DOHH2 (cell line): ENCODE measurements at regions not wholly inside any gene's neighbourhood (a gene's known extent, or its start where the extent isn't known, plus 50 kb on each side); places are given as distances from the start of the nearest gene placed in this dataset.

Experiments used
- H3F3A ChIP-seq: fragments of 200-600 bp; sonication (generic), shearing (Covaris generic); 2 replicates; pipeline ENCODE4 v1.6.0; 2016; ENCODE audit warnings: antibody characterized with exemption, mild to moderate bottlenecking; ENCODE audit not compliant: control insufficient read depth, insufficient read depth
- H3K27ac ChIP-seq: fragments of 200-600 bp; sonication (generic); 2 replicates; pipeline ENCODE4 v1.5.1; 2014; ENCODE audit warnings: low read depth, mild to moderate bottlenecking, low read length, moderate library complexity
- H3K27me3 ChIP-seq: fragments of 200-600 bp; sonication (generic); 2 replicates; pipeline ENCODE4 v1.6.1; 2014; ENCODE audit warnings: mild to moderate bottlenecking, low read length, mixed read lengths; ENCODE audit not compliant: control insufficient read depth
- H3K36me3 ChIP-seq: fragments of 200-600 bp; sonication (generic); 2 replicates; pipeline ENCODE4 v1.6.1; 2014; ENCODE audit warnings: mild to moderate bottlenecking, low read length, moderate library complexity, mixed read lengths; ENCODE audit not compliant: control insufficient read depth
- H3K4me1 ChIP-seq: fragments of 200-600 bp; sonication (generic); 2 replicates; pipeline ENCODE4 v1.6.1; 2014; ENCODE audit warnings: mild to moderate bottlenecking, low read length, mixed read lengths; ENCODE audit not compliant: control insufficient read depth
- H3K4me2 ChIP-seq: fragments of 200-600 bp; sonication (generic); 2 replicates; pipeline ENCODE4 v1.6.0; 2014; ENCODE audit warnings: mild to moderate bottlenecking, low read length, moderate library complexity
- H3K4me3 ChIP-seq: fragments of 200-600 bp; sonication (generic); 2 replicates; pipeline ENCODE4 v1.5.1; 2014; ENCODE audit warnings: mild to moderate bottlenecking, low read length, mixed read lengths
- H3K79me2 ChIP-seq: fragments of 200-600 bp; sonication (generic); 2 replicates; pipeline ENCODE4 v1.6.1; 2014; ENCODE audit warnings: mild to moderate bottlenecking, low read length, mixed read lengths; ENCODE audit not compliant: control insufficient read depth
- H3K9me2 ChIP-seq: fragments of 200-600 bp; sonication (generic); replicated peaks from 2 replicates; pipeline ENCODE4 v1.6.1; 2014; ENCODE audit warnings: mild to moderate bottlenecking, low read length, mixed read lengths; ENCODE audit not compliant: control insufficient read depth
- H3K9me3 ChIP-seq: fragments of 200-600 bp; sonication (generic); 2 replicates; pipeline ENCODE4 v1.6.1; 2014; ENCODE audit warnings: antibody characterized with exemption, low read length, mixed read lengths; ENCODE audit not compliant: control insufficient read depth, insufficient read depth
- H4K20me1 ChIP-seq: fragments of 200-600 bp; sonication (generic); 2 replicates; pipeline ENCODE4 v1.6.0; 2014; ENCODE audit warnings: low read depth, mild to moderate bottlenecking, antibody characterized with exemption, low read length, moderate library complexity; ENCODE audit not compliant: control insufficient read depth, insufficient read depth
- EZH2phosphoT487 ChIP-seq: fragments of 200-600 bp; sonication (generic); IDR thresholded peaks from 2 replicates; pipeline ENCODE4 v1.6.1; 2017; ENCODE audit warnings: borderline replicate concordance, mild to moderate bottlenecking, antibody characterized with exemption, low read length, moderate library complexity, mixed read lengths
- TF ChIP-seq, protein P1 (sequence below): fragments of 200-600 bp; sonication (generic); IDR thresholded peaks from one replicate; pipeline ENCODE4 v1.5.1; 2014; ENCODE audit warnings: antibody characterized with exemption, mild to moderate bottlenecking, low read depth, low read length; ENCODE audit not compliant: poor library complexity, severe bottlenecking

GRCh38 chr2:226124548-226125011 lies 675.0 kb downstream of the IRS1 start:
- H3F3A ChIP-seq, result no peaks in the 10 kb centered on the region
- H3K4me2 ChIP-seq, result no peak overlapping the region
- H3K27ac ChIP-seq, result no peak overlapping the region
- H3K4me1 ChIP-seq, result peaks cover 17% of the 10 kb centered on the region
- no peaks in the 10 kb centered on the region for H3K36me3 ChIP-seq
- H3K79me2 ChIP-seq, result no peaks in the 10 kb centered on the region
- H3K27me3 ChIP-seq, result no peaks in the 10 kb centered on the region
- TF ChIP-seq, protein P1, sequence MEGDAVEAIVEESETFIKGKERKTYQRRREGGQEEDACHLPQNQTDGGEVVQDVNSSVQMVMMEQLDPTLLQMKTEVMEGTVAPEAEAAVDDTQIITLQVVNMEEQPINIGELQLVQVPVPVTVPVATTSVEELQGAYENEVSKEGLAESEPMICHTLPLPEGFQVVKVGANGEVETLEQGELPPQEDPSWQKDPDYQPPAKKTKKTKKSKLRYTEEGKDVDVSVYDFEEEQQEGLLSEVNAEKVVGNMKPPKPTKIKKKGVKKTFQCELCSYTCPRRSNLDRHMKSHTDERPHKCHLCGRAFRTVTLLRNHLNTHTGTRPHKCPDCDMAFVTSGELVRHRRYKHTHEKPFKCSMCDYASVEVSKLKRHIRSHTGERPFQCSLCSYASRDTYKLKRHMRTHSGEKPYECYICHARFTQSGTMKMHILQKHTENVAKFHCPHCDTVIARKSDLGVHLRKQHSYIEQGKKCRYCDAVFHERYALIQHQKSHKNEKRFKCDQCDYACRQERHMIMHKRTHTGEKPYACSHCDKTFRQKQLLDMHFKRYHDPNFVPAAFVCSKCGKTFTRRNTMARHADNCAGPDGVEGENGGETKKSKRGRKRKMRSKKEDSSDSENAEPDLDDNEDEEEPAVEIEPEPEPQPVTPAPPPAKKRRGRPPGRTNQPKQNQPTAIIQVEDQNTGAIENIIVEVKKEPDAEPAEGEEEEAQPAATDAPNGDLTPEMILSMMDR, result no peak
- TF ChIP-seq EZH2phosphoT487, result no peak
- H3K9me2 ChIP-seq, result no peaks in the 10 kb centered on the region; the same call in 1 of the 2 replicates
- H3K4me3 ChIP-seq, result no peak overlapping the region
- H4K20me1 ChIP-seq, result no peaks in the 10 kb centered on the region
- 0 out of 2 replicates have a peak, but pooled peaks cover 2% of the 10 kb centered on the region for H3K9me3 ChIP-seq

GRCh38 chr2:226123300-226123699 lies 676.3 kb downstream of the IRS1 start:
- TF ChIP-seq, protein P1, result no peak
- TF ChIP-seq EZH2phosphoT487, result no peak
- H3K4me1 ChIP-seq, result peaks cover 17% of the 10 kb centered on the region
- no peaks in the 10 kb centered on the region for H3K9me2 ChIP-seq
- H3K27ac ChIP-seq, result no peak overlapping the region
- no peak overlapping the region for H3K4me2 ChIP-seq
- H3K4me3 ChIP-seq, result no peak overlapping the region
- no peaks in the 10 kb centered on the region for H3K27me3 ChIP-seq
- H3K79me2 ChIP-seq, result no peaks in the 10 kb centered on the region
- 0 out of 2 replicates have a peak, but pooled peaks cover 2% of the 10 kb centered on the region for H3K9me3 ChIP-seq
- no peaks in the 10 kb centered on the region for H3K36me3 ChIP-seq
- H3F3A ChIP-seq, result no peaks in the 10 kb centered on the region
- H4K20me1 ChIP-seq, result no peaks in the 10 kb centered on the region

- H3K9me3 ChIP-seq, result 0 out of 2 replicates have a peak, but pooled peaks cover 2% of the 10 kb centered on the region
- H3K79me2 ChIP-seq, result no peaks in the 10 kb centered on the region
- no peaks in the 10 kb centered on the region for H4K20me1 ChIP-seq
- TF ChIP-seq, protein P1, result no peak
- TF ChIP-seq EZH2phosphoT487, result no peak
- H3K4me3 ChIP-seq, result no peak overlapping the region
- no peaks in the 10 kb centered on the region for H3K27me3 ChIP-seq
- no peaks in the 10 kb centered on the region for H3K9me2 ChIP-seq
- H3K27ac ChIP-seq, result no peak overlapping the region
- H3K4me1 ChIP-seq, result peaks cover 17% of the 10 kb centered on the region
- H3K4me2 ChIP-seq, result peak overlapping the region; percentile 15; the same call in 1 of the 2 replicates
- H3F3A ChIP-seq, result no peaks in the 10 kb centered on the region
- H3K36me3 ChIP-seq, result no peaks in the 10 kb centered on the region
These were observed 677.6 kb downstream of the IRS1 start for GRCh38 chr2:226122041-226122440.
